D721Med (cell line): ENCODE measurements at regions not wholly inside any gene's neighbourhood (a gene's known extent, or its start where the extent isn't known, plus 50 kb on each side); places are given as distances from the start of the nearest gene placed in this dataset.

Experiments
- DNase-seq: peaks from one replicate; pipeline ENCODE4 v3.0.0; 2011; ENCODE audit warnings: low spot score; ENCODE audit not compliant: insufficient read length
- FAIRE-seq: peaks from 2 replicates; lab custom pipeline; 2011; peaks lifted over from hg19 to GRCh38; lab: Jason Lieb, UNC
- CTCF ChIP-seq: IDR thresholded peaks from 2 replicates; pipeline ENCODE4 v1.5.1; 2012; ENCODE audit warnings: mild to moderate bottlenecking, control low read depth; ENCODE audit not compliant: insufficient read depth; ENCODE audit errors: missing control alignments

GRCh38 chr20:10857352-10858070 lies 183.7 kb upstream of the JAG1 start:
- FAIRE-seq (no peak), DNase-seq (no peak)
- no peak for TF ChIP-seq CTCF

GRCh38 chr20:10861090-10861489 lies 187.3 kb upstream of the JAG1 start:
- FAIRE-seq (no peak), DNase-seq (no peak)
- TF ChIP-seq CTCF, result no peak

DNA sequence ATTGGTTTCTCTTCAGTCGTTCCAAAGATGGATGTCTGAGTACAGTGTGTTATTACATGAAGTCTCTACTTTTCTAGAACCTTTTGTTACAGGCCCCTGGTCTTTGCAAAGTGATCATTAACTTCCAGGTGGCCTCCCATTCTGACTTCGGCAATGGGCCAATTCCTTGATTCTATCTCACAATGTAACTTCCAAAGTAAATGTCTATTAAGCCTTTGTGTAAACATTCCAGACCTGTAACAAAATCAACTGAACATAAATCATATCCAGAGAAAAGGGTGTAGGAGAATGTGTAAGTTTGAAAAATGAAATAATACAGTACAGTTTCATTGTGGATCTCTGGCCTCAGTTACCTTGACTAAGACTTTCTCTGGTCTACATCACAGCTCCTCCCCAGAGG lies 187.8 kb upstream of the JAG1 start:
- FAIRE-seq (no peak), DNase-seq (no peak)
- no peak for TF ChIP-seq CTCF

DNA sequence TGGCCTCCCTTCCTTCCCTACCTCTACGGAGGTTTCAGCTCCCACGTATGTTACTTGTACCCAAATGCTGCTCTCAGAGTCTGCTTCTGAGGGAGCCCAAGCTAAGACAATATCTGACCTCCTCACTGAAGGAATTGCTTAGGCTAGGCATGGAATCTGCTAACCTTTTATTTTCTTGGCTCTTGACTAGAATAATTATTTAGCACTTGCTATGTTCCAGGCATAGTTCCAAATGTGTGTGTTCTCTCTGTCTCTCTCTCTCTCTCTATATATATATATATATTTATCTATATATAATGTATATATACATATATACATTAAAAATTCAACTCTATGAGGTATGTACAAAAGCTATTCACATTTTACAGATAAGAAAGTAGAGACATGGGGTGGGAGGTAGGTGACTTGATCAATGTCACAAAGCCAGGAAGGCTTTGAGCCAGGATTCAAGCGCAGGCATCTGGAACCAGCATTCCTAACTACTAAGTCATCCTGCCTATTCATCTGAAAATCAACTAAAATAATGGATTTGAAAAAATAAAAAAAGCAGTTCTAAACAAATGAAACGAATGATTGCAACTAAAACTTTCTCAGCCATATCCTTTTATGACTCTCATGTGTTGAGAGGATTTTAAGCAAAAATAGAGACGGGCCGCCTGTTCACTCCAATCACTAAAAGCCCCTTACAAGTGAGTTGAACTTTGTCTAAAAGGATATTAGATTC lies 189.7 kb upstream of the JAG1 start:
- FAIRE-seq (no peak), DNase-seq (no peak)
- TF ChIP-seq CTCF, result no peak

- FAIRE-seq (no peak), DNase-seq (no peak)
- TF ChIP-seq CTCF, result no peak
Measured at GRCh38 chr20:10864076-10864672, 190.4 kb upstream of the JAG1 start.

DNA sequence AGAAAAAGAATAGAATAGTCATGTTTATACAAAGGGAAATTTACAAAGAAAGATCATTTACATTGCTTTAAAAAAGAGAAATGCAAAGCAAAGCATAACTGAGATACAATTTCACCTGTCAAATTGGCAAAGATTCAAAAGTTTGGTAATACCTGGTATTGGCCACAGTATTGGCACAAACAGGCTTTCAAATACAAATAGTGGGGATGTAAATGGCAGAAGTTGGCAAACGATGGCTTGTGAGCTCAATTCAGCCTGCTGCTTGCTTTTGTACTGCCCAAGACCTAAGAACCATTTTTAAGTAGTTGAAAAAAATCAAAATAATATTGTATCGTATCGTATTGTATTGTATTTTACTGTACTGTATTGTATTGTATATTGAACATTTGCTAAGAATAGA lies 194.5 kb upstream of the JAG1 start:
- DNase-seq (no peak), FAIRE-seq (no peak)
- no peak for TF ChIP-seq CTCF

DNA sequence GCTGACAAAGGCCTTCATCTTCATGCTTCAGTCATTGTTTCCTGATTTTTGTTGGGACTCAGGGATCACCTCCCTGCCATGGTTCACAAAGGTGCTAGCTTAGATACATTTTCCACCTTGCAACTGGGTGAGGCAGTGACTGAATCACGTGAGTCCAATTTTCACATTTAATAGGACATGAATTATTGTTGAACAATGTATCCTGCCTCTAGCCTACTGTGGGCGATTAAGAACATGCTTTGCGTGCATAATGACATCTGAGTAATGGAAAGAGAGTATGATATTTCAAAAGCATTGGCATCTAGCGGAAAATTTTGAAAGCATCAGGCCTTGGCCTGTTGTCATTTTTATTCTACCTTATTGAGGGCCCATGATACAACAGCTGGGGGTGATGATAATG lies 199.2 kb upstream of the JAG1 start:
- FAIRE-seq (no peak), DNase-seq (no peak)
- no peak for TF ChIP-seq CTCF
